ENCODE measurements at regions not wholly inside any gene's neighbourhood (a gene's known extent, or its start where the extent isn't known, plus 50 kb on each side); places are given as distances from the start of the nearest gene placed in this dataset.

DNA sequence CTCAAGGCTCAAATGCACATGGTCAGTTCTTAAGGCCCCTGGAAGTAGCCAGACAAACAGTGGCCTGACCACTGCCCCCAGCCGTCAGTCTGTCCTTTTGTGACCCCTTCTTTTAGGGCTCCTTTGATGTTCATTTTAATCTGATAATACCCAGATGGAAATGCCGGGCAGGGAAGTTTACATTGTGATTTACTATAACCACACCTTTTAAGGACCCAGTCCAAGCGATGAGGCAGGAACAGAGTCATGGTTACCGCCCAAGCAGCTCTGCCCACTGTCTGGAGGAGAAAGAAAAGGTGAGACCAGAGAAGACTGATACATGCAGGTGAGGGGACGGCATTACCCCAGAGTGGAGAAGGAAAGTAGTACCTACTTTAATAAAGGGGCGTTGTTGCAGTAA, 110.6 kb downstream of the PLEKHG1 start:
- peak overlapping the region in 1 of 2 donors; percentile 41 for H3K9ac ChIP-seq (ENCODE audit: low read depth in 1 of 2, low read length in 2 of 2)
- H3K27ac ChIP-seq (ENCODE audit: low read depth in 2 of 2, low read length in 2 of 2) = peak overlapping the region; percentile 27 to 72
- no peaks in the 10 kb centered on the region for H3K36me3 ChIP-seq (ENCODE audit: control insufficient read depth in 2 of 2, insufficient read depth in 2 of 2, low read length in 2 of 2)
- no peak overlapping the region for H3K4me3 ChIP-seq (ENCODE audit: low read length in 2 of 2)
- H3K27me3 ChIP-seq (ENCODE audit: control insufficient read depth in 2 of 2, insufficient read depth in 2 of 2, low read length in 2 of 2) = no peaks in the 10 kb centered on the region
- H3K4me1 ChIP-seq (ENCODE audit: control insufficient read depth in 2 of 2, insufficient read depth in 2 of 2, low read length in 2 of 2) = peaks cover 16 to 24% of the 10 kb centered on the region in 2 donors
- H3K9me3 ChIP-seq (ENCODE audit: control insufficient read depth in 2 of 2, low read length in 2 of 2) = no peaks in the 10 kb centered on the region

GRCh38 chr6:150711061-150711460, 111.4 kb downstream of the PLEKHG1 start:
- Histone ChIP-seq H3K9ac (ENCODE audit: low read depth in 1 of 2, low read length in 2 of 2) (no peak overlapping the region), H3K27ac (ENCODE audit: low read depth in 2 of 2, low read length in 2 of 2) (peak overlapping the region; percentile 27 to 72), H3K9me3 (ENCODE audit: control insufficient read depth in 2 of 2, low read length in 2 of 2) (no peaks in the 10 kb centered on the region), H3K36me3 (ENCODE audit: control insufficient read depth in 2 of 2, insufficient read depth in 2 of 2, low read length in 2 of 2) (no peaks in the 10 kb centered on the region), H3K27me3 (ENCODE audit: control insufficient read depth in 2 of 2, insufficient read depth in 2 of 2, low read length in 2 of 2) (no peaks in the 10 kb centered on the region), H3K4me1 (ENCODE audit: control insufficient read depth in 2 of 2, insufficient read depth in 2 of 2, low read length in 2 of 2) (peaks cover 16 to 24% of the 10 kb centered on the region in 2 donors), H3K4me3 (ENCODE audit: low read length in 2 of 2) (no peak overlapping the region)

DNA sequence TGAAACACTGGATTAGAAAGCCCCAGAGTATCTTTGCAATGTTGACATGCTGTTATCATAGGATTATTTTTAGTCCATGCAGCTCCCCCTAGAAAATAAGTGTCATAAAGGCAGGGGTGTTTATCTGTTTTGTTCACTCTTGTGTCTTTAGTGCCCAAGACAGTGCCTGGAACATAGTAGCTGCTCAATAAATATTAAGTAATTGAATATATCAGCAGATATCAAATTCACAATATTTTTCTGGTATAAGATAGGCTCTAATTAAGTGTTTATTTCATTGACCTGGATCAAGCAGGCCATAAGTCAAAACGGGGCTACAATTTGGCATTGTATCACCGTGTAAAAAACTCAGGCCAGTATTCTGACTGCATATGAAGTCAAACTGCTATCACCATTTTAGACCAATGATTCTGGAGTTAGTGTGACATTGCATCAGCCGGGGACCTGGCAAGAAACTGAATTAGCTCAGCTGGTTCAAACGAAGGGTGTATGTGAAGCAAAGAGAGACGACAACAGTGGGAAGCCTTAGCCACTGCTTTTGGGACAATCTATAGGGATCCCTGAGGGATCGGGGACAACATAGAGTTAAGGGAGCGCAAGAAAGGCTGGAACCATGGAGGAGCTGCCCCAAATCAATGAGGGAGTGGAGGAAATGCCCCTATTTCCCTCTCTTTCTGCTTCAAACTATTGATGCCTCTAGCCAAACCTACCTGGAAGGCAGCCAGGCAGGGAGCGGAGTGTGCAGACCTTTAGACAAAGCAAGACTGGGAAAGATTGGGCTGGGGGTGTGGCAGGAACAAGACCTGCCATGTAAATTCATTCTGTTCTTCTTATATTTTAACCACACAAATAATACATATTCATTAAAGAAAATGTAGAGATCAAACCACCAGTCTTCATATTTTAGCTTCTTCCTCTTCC, 112.2 kb downstream of the PLEKHG1 start:
- Histone ChIP-seq H3K27me3 (ENCODE audit: control insufficient read depth in 2 of 2, insufficient read depth in 2 of 2, low read length in 2 of 2) (no peaks in the 10 kb centered on the region), H3K9me3 (ENCODE audit: control insufficient read depth in 2 of 2, low read length in 2 of 2) (no peaks in the 10 kb centered on the region), H3K4me1 (ENCODE audit: control insufficient read depth in 2 of 2, insufficient read depth in 2 of 2, low read length in 2 of 2) (peaks cover 16 to 24% of the 10 kb centered on the region in 2 donors), H3K9ac (ENCODE audit: low read depth in 1 of 2, low read length in 2 of 2) (no peak overlapping the region), H3K36me3 (ENCODE audit: control insufficient read depth in 2 of 2, insufficient read depth in 2 of 2, low read length in 2 of 2) (no peaks in the 10 kb centered on the region), H3K4me3 (ENCODE audit: low read length in 2 of 2) (no peak overlapping the region), H3K27ac (ENCODE audit: low read depth in 2 of 2, low read length in 2 of 2) (peak overlapping the region in 1 of 2 donors; percentile 52)

GRCh38 chr6:150712505-150713252, 113.0 kb downstream of the PLEKHG1 start:
- no peaks in the 10 kb centered on the region for H3K9me3 ChIP-seq (ENCODE audit: control insufficient read depth in 2 of 2, low read length in 2 of 2)
- H3K27ac ChIP-seq (ENCODE audit: low read depth in 2 of 2, low read length in 2 of 2) = no peak overlapping the region
- no peak overlapping the region for H3K9ac ChIP-seq (ENCODE audit: low read depth in 1 of 2, low read length in 2 of 2)
- H3K4me1 ChIP-seq (ENCODE audit: control insufficient read depth in 2 of 2, insufficient read depth in 2 of 2, low read length in 2 of 2) = peaks cover 16 to 23% of the 10 kb centered on the region in 2 donors
- no peaks in the 10 kb centered on the region for H3K36me3 ChIP-seq (ENCODE audit: control insufficient read depth in 2 of 2, insufficient read depth in 2 of 2, low read length in 2 of 2)
- H3K27me3 ChIP-seq (ENCODE audit: control insufficient read depth in 2 of 2, insufficient read depth in 2 of 2, low read length in 2 of 2) = no peaks in the 10 kb centered on the region
- H3K4me3 ChIP-seq (ENCODE audit: low read length in 2 of 2) = no peak overlapping the region

- no peaks in the 10 kb centered on the region for H3K36me3 ChIP-seq (ENCODE audit: control insufficient read depth in 2 of 2, insufficient read depth in 2 of 2, low read length in 2 of 2)
- no peaks in the 10 kb centered on the region for H3K27me3 ChIP-seq (ENCODE audit: control insufficient read depth in 2 of 2, insufficient read depth in 2 of 2, low read length in 2 of 2)
- peaks cover 16 to 21% of the 10 kb centered on the region in 2 donors for H3K4me1 ChIP-seq (ENCODE audit: control insufficient read depth in 2 of 2, insufficient read depth in 2 of 2, low read length in 2 of 2)
- no peak overlapping the region for H3K27ac ChIP-seq (ENCODE audit: low read depth in 2 of 2, low read length in 2 of 2)
- no peak overlapping the region for H3K4me3 ChIP-seq (ENCODE audit: low read length in 2 of 2)
- no peak overlapping the region for H3K9ac ChIP-seq (ENCODE audit: low read depth in 1 of 2, low read length in 2 of 2)
- H3K9me3 ChIP-seq (ENCODE audit: control insufficient read depth in 2 of 2, low read length in 2 of 2) = no peaks in the 10 kb centered on the region
These were observed 113.8 kb downstream of the PLEKHG1 start for GRCh38 chr6:150713487-150713886.

GRCh38 chr6:150713931-150714330, 114.2 kb downstream of the PLEKHG1 start:
- Histone ChIP-seq H3K9me3 (ENCODE audit: control insufficient read depth in 2 of 2, low read length in 2 of 2) (no peaks in the 10 kb centered on the region), H3K9ac (ENCODE audit: low read depth in 1 of 2, low read length in 2 of 2) (no peak overlapping the region), H3K27ac (ENCODE audit: low read depth in 2 of 2, low read length in 2 of 2) (no peak overlapping the region), H3K36me3 (ENCODE audit: control insufficient read depth in 2 of 2, insufficient read depth in 2 of 2, low read length in 2 of 2) (no peaks in the 10 kb centered on the region), H3K4me3 (ENCODE audit: low read length in 2 of 2) (no peak overlapping the region), H3K27me3 (ENCODE audit: control insufficient read depth in 2 of 2, insufficient read depth in 2 of 2, low read length in 2 of 2) (no peaks in the 10 kb centered on the region), H3K4me1 (ENCODE audit: control insufficient read depth in 2 of 2, insufficient read depth in 2 of 2, low read length in 2 of 2) (peaks cover 16 to 21% of the 10 kb centered on the region in 2 donors)

GRCh38 chr6:150715133-150715532, 115.4 kb downstream of the PLEKHG1 start:
- peaks cover 12 to 19% of the 10 kb centered on the region in 2 donors for H3K4me1 ChIP-seq (ENCODE audit: control insufficient read depth in 2 of 2, insufficient read depth in 2 of 2, low read length in 2 of 2)

DNA sequence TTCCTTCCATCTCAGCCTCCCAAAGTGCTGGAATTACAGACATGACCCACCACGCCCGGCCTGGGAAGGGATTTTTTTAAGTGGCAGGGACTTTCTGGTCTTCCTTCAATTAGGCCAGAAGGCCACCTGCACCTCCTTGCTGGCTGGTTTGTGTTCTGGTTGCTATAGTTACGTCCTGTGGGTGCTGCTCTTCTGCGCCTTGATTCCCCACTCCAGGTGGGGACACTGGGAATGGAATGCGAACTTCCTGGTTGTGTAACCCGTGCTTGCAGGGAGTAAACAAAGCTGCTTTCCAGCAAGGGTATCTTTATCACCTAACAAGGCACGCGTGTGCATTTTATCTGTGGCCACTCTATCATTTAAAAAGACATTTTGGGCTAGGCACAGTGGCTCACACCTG, 117.7 kb downstream of the PLEKHG1 start:
- no peak overlapping the region for H3K27ac ChIP-seq (ENCODE audit: low read depth in 2 of 2, low read length in 2 of 2)
- H3K4me3 ChIP-seq (ENCODE audit: low read length in 2 of 2) = no peak overlapping the region
- no peak overlapping the region for H3K9ac ChIP-seq (ENCODE audit: low read depth in 1 of 2, low read length in 2 of 2)
- H3K36me3 ChIP-seq (ENCODE audit: control insufficient read depth in 2 of 2, insufficient read depth in 2 of 2, low read length in 2 of 2) = no peaks in the 10 kb centered on the region
- peaks cover 5 to 7% of the 10 kb centered on the region in 2 donors for H3K4me1 ChIP-seq (ENCODE audit: control insufficient read depth in 2 of 2, insufficient read depth in 2 of 2, low read length in 2 of 2)
- no peaks in the 10 kb centered on the region for H3K27me3 ChIP-seq (ENCODE audit: control insufficient read depth in 2 of 2, insufficient read depth in 2 of 2, low read length in 2 of 2)
- H3K9me3 ChIP-seq (ENCODE audit: control insufficient read depth in 2 of 2, low read length in 2 of 2) = no peaks in the 10 kb centered on the region

More at GRCh38 chr6:150715133-150715532, 115.4 kb downstream of the PLEKHG1 start:
- Histone ChIP-seq H3K27me3 (ENCODE audit: control insufficient read depth in 2 of 2, insufficient read depth in 2 of 2, low read length in 2 of 2) (no peaks in the 10 kb centered on the region), H3K4me3 (ENCODE audit: low read length in 2 of 2) (no peak overlapping the region), H3K9ac (ENCODE audit: low read depth in 1 of 2, low read length in 2 of 2) (no peak overlapping the region), H3K9me3 (ENCODE audit: control insufficient read depth in 2 of 2, low read length in 2 of 2) (no peaks in the 10 kb centered on the region), H3K36me3 (ENCODE audit: control insufficient read depth in 2 of 2, insufficient read depth in 2 of 2, low read length in 2 of 2) (no peaks in the 10 kb centered on the region), H3K27ac (ENCODE audit: low read depth in 2 of 2, low read length in 2 of 2) (no peak overlapping the region)

DNA sequence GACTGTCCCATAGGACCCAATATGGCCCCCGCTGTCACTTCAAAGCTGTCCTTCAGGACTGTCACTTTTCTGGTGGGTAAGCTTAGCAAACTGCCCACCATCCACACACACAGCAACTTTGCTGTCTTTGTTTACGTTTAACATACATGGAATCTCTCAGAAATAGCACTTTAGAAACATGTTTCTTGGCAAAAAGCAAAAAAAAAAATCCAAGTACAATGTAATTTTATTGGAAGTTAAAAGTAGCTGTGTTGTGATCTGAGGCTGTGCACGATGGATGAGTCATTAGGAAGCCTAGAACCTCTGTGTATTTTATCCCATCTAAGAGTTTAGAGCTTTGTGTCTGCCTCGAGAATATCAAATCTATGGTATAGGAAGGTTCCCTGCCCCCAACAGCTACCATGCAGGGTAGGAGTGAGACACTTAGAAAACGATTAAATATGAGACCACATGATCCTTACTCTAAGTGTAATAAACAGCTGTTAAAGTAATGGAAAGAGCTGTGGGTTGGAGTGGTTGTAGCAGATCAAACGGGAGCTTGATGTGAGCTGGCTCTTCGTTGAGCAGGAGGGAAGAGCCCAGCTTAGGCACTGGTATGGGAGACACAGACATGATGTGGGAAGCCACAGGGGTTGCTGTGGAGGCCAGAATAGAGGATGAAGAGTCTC, 119.5 kb downstream of the PLEKHG1 start:
- Histone ChIP-seq H3K9me3 (ENCODE audit: control insufficient read depth in 2 of 2, low read length in 2 of 2) (no peaks in the 10 kb centered on the region), H3K36me3 (ENCODE audit: control insufficient read depth in 2 of 2, insufficient read depth in 2 of 2, low read length in 2 of 2) (no peaks in the 10 kb centered on the region), H3K27ac (ENCODE audit: low read depth in 2 of 2, low read length in 2 of 2) (no peak overlapping the region), H3K9ac (ENCODE audit: low read depth in 1 of 2, low read length in 2 of 2) (no peak overlapping the region), H3K4me3 (ENCODE audit: low read length in 2 of 2) (no peak overlapping the region), H3K27me3 (ENCODE audit: control insufficient read depth in 2 of 2, insufficient read depth in 2 of 2, low read length in 2 of 2) (no peaks in the 10 kb centered on the region), H3K4me1 (ENCODE audit: control insufficient read depth in 2 of 2, insufficient read depth in 2 of 2, low read length in 2 of 2) (peaks cover 0 to 2% of the 10 kb centered on the region in 2 donors)
